ENCODE measurements at regions not wholly inside any gene's neighbourhood (a gene's known extent, or its start where the extent isn't known, plus 50 kb on each side); places are given as distances from the start of the nearest gene placed in this dataset.
"Not testable (repeated sequence)": the region's sequence is repeated elsewhere in the genome, so short reads cannot be mapped to it uniquely, and the experiment has no call there.

- Histone ChIP-seq H3K36me3 (no peaks in the 10 kb centered on the region), H3K4me3 (no peak overlapping the region), H3K4me1 (peaks cover 0 to 3% (median 0%) of the 10 kb centered on the region in 4 donors), H3K27me3 (no peaks in the 10 kb centered on the region), H3K9me3 (no peaks in the 10 kb centered on the region), H3K27ac (no peak overlapping the region)
- no peak for DNase-seq
- TF ChIP-seq, protein P1, sequence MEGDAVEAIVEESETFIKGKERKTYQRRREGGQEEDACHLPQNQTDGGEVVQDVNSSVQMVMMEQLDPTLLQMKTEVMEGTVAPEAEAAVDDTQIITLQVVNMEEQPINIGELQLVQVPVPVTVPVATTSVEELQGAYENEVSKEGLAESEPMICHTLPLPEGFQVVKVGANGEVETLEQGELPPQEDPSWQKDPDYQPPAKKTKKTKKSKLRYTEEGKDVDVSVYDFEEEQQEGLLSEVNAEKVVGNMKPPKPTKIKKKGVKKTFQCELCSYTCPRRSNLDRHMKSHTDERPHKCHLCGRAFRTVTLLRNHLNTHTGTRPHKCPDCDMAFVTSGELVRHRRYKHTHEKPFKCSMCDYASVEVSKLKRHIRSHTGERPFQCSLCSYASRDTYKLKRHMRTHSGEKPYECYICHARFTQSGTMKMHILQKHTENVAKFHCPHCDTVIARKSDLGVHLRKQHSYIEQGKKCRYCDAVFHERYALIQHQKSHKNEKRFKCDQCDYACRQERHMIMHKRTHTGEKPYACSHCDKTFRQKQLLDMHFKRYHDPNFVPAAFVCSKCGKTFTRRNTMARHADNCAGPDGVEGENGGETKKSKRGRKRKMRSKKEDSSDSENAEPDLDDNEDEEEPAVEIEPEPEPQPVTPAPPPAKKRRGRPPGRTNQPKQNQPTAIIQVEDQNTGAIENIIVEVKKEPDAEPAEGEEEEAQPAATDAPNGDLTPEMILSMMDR (IDR thresholded peaks at IDR 0.05): peak in 1 of 5 experiments; percentile 12
- no peak for TF ChIP-seq POLR2A (IDR thresholded peaks at IDR 0.05)
- intact Hi-C loops (cut with DNase I; ENCODE audit: low total_unique reads): no loop called here
- 64 to 80% methylated on average over 1 to 2 of the region's 2 CpGs for WGBS, 2 donors (ENCODE audit: low coverage in 1 of 2)
- in situ Hi-C loops (cut with MboI; ENCODE audit: low pct_ligation_motif_present in 1 of 4, low pct_unique_long_range_greater_than_20kb in 1 of 4, low sequenced_read_pairs in 3 of 4): no loop called here
Measured at GRCh38 chr4:114132830-114133229, 153.4 kb upstream of the ARSJ start.

- intact Hi-C loops (cut with DNase I; ENCODE audit: low total_unique reads) (no loop called here), in situ Hi-C loops (cut with MboI; ENCODE audit: low pct_ligation_motif_present in 1 of 4, low pct_unique_long_range_greater_than_20kb in 1 of 4, low sequenced_read_pairs in 3 of 4) (no loop called here)
- Histone ChIP-seq H3K27me3 (no peaks in the 10 kb centered on the region), H3K4me1 (peaks cover 0 to 3% (median 0%) of the 10 kb centered on the region in 4 donors), H3K9me3 (no peaks in the 10 kb centered on the region), H3K36me3 (no peaks in the 10 kb centered on the region), H3K4me3 (no peak overlapping the region), H3K27ac (no peak overlapping the region)
- TF ChIP-seq, protein P1 (IDR thresholded peaks at IDR 0.05): no peak
- DNase-seq: no peak
Measured at GRCh38 chr4:114136069-114136468, 156.6 kb upstream of the ARSJ start.

GRCh38 chr4:114137984-114138383 lies 158.5 kb upstream of the ARSJ start:
- in situ Hi-C loops (cut with MboI; ENCODE audit: low pct_ligation_motif_present in 1 of 4, low pct_unique_long_range_greater_than_20kb in 1 of 4, low sequenced_read_pairs in 3 of 4): no loop called here
- Histone ChIP-seq H3K36me3 (no peaks in the 10 kb centered on the region), H3K4me3 (no peak overlapping the region), H3K27ac (no peak overlapping the region), H3K4me1 (peaks cover 0 to 3% (median 0%) of the 10 kb centered on the region in 4 donors), H3K9me3 (peaks cover 0 to 3% of the 10 kb centered on the region in 2 donors), H3K27me3 (no peaks in the 10 kb centered on the region)
- intact Hi-C loops (cut with DNase I; ENCODE audit: low total_unique reads): no loop called here
- WGBS, 2 donors (ENCODE audit: low coverage in 1 of 2): 81 to 87% methylated on average over 2 of the region's 2 CpGs
- DNase-seq: no peak
- no peak for TF ChIP-seq EP300 (IDR thresholded peaks at IDR 0.05; ENCODE audit: low read depth)
- no peak for TF ChIP-seq POLR2AphosphoS5 (IDR thresholded peaks at IDR 0.05)
- TF ChIP-seq, protein P1 (IDR thresholded peaks at IDR 0.05): no peak
- no peak for TF ChIP-seq POLR2A (IDR thresholded peaks at IDR 0.05)

- WGBS, 2 donors (ENCODE audit: low coverage in 1 of 2): 75 to 89% methylated on average over 3 to 10 of the region's 10 CpGs
- in situ Hi-C loops (cut with MboI; ENCODE audit: low pct_ligation_motif_present in 1 of 4, low pct_unique_long_range_greater_than_20kb in 1 of 4, low sequenced_read_pairs in 3 of 4): no loop called here
- Histone ChIP-seq H3K4me3 (no peak overlapping the region), H3K4me1 (no peaks in the 10 kb centered on the region), H3K27me3 (no peaks in the 10 kb centered on the region), H3K36me3 (no peaks in the 10 kb centered on the region), H3K27ac (no peak overlapping the region), H3K9me3 (no peaks in the 10 kb centered on the region)
- no peak for DNase-seq
- intact Hi-C loops (cut with DNase I; ENCODE audit: low total_unique reads): no loop called here
- no peak for TF ChIP-seq POLR2A (IDR thresholded peaks at IDR 0.05)
- TF ChIP-seq EP300 (IDR thresholded peaks at IDR 0.05; ENCODE audit: low read depth): no peak
- TF ChIP-seq POLR2AphosphoS5 (IDR thresholded peaks at IDR 0.05): no peak
- TF ChIP-seq, protein P1 (IDR thresholded peaks at IDR 0.05): no peak
Measured at GRCh38 chr4:114146947-114147618, 167.6 kb upstream of the ARSJ start.

- H3K4me1 ChIP-seq; H3K27me3 ChIP-seq; DNase-seq; intact Hi-C loops (cut with DNase I; ENCODE audit: low total_unique reads); H3K4me3 ChIP-seq; H3K36me3 ChIP-seq; H3K27ac ChIP-seq; in situ Hi-C loops (cut with MboI; ENCODE audit: low pct_ligation_motif_present in 1 of 4, low pct_unique_long_range_greater_than_20kb in 1 of 4, low sequenced_read_pairs in 3 of 4); H3K9me3 ChIP-seq: not testable (repeated sequence)
- WGBS, 2 donors (ENCODE audit: low coverage in 1 of 2): 74 to 78% methylated on average over 13 to 17 of the region's 17 CpGs
Measured at GRCh38 chr4:114147619-114148208, 168.3 kb upstream of the ARSJ start.

- DNase-seq; H3K4me3 ChIP-seq; H3K27ac ChIP-seq; in situ Hi-C loops (cut with MboI; ENCODE audit: low pct_ligation_motif_present in 1 of 4, low pct_unique_long_range_greater_than_20kb in 1 of 4, low sequenced_read_pairs in 3 of 4); intact Hi-C loops (cut with DNase I; ENCODE audit: low total_unique reads); H3K4me1 ChIP-seq; H3K27me3 ChIP-seq; H3K36me3 ChIP-seq; H3K9me3 ChIP-seq: not testable (repeated sequence)
- WGBS, 2 donors (ENCODE audit: low coverage in 1 of 2): 93% methylated on average over 25 of the region's 27 CpGs; no CpG with 5 or more reads in 1 of the 2 donors
Measured at GRCh38 chr4:114148372-114149070, 169.1 kb upstream of the ARSJ start.

Data from transverse colon (tissue), 4 donors.